ENCODE measurements at regions not wholly inside any gene's neighbourhood (a gene's known extent, or its start where the extent isn't known, plus 50 kb on each side); places are given as distances from the start of the nearest gene placed in this dataset.

GRCh38 chr21:28442624-28443023 is 550.1 kb downstream of the LTN1 start:
- Histone ChIP-seq H3K27ac (ENCODE audit: low read depth, low read length, poor library complexity, severe bottlenecking) (no peak overlapping the region), H3K9me3 (ENCODE audit: low read depth, low read length, poor library complexity, severe bottlenecking) (no peaks in the 10 kb centered on the region), H3K4me3 (ENCODE audit: low read depth, low read length, poor library complexity, severe bottlenecking) (no peak overlapping the region), H3K27me3 (replicated peaks; ENCODE audit: insufficient read depth, low read depth, low read length, poor library complexity) (no peaks in the 10 kb centered on the region), H3K4me1 (ENCODE audit: insufficient read depth, low read length, poor library complexity, severe bottlenecking) (no peaks in the 10 kb centered on the region), H3K36me3 (ENCODE audit: insufficient read depth, low read length, poor library complexity, severe bottlenecking) (no peaks in the 10 kb centered on the region)
- no peak for DNase-seq (ENCODE audit: low spot score)
- CTCF ChIA-PET = no interaction called here
- TF ChIP-seq CTCF (conservative IDR thresholded peaks at IDR 0.05; ENCODE audit: low read depth, low read length) (no peak), EZH2 (IDR thresholded peaks at IDR 0.05; ENCODE audit: borderline replicate concordance, low read depth, low read length, poor library complexity, severe bottlenecking) (no peak)
- intact Hi-C loops (cut with micrococcal nuclease; ENCODE audit: unreplicated experiment) = no loop called here
- BruUV-seq (replicated peaks) = no TSS peak
- POLR2A ChIA-PET (ENCODE audit: low non-redundant PET) = no interaction called here

- Histone ChIP-seq H3K27ac (ENCODE audit: low read depth, low read length, poor library complexity, severe bottlenecking) (no peak overlapping the region), H3K4me1 (ENCODE audit: insufficient read depth, low read length, poor library complexity, severe bottlenecking) (no peaks in the 10 kb centered on the region), H3K9me3 (ENCODE audit: low read depth, low read length, poor library complexity, severe bottlenecking) (no peaks in the 10 kb centered on the region), H3K4me3 (ENCODE audit: low read depth, low read length, poor library complexity, severe bottlenecking) (no peak overlapping the region), H3K36me3 (ENCODE audit: insufficient read depth, low read length, poor library complexity, severe bottlenecking) (no peaks in the 10 kb centered on the region), H3K27me3 (replicated peaks; ENCODE audit: insufficient read depth, low read depth, low read length, poor library complexity) (no peaks in the 10 kb centered on the region)
- DNase-seq (ENCODE audit: low spot score) = no peak
- intact Hi-C loops (cut with micrococcal nuclease; ENCODE audit: unreplicated experiment) = no loop called here
- no TSS peak for BruUV-seq (replicated peaks)
- POLR2A ChIA-PET (ENCODE audit: low non-redundant PET) = no interaction called here
- TF ChIP-seq CTCF (conservative IDR thresholded peaks at IDR 0.05; ENCODE audit: low read depth, low read length) (no peak), EZH2 (IDR thresholded peaks at IDR 0.05; ENCODE audit: borderline replicate concordance, low read depth, low read length, poor library complexity, severe bottlenecking) (no peak)
- CTCF ChIA-PET = no interaction called here
These were observed 550.6 kb downstream of the LTN1 start for GRCh38 chr21:28442085-28442484.

- no peaks in the 10 kb centered on the region for H3K4me1 ChIP-seq (ENCODE audit: insufficient read depth, low read length, poor library complexity, severe bottlenecking)
- no peak for DNase-seq (ENCODE audit: low spot score)
- no TSS peak for BruUV-seq (replicated peaks)
- H3K4me3 ChIP-seq (ENCODE audit: low read depth, low read length, poor library complexity, severe bottlenecking) = no peak overlapping the region
- no peaks in the 10 kb centered on the region for H3K27me3 ChIP-seq (replicated peaks; ENCODE audit: insufficient read depth, low read depth, low read length, poor library complexity)
- ChIA-PET CTCF (no interaction called here), POLR2A (ENCODE audit: low non-redundant PET) (no interaction called here)
- no peaks in the 10 kb centered on the region for H3K9me3 ChIP-seq (ENCODE audit: low read depth, low read length, poor library complexity, severe bottlenecking)
- H3K36me3 ChIP-seq (ENCODE audit: insufficient read depth, low read length, poor library complexity, severe bottlenecking) = no peaks in the 10 kb centered on the region
- intact Hi-C loops (cut with micrococcal nuclease; ENCODE audit: unreplicated experiment) = no loop called here
- no peak overlapping the region for H3K27ac ChIP-seq (ENCODE audit: low read depth, low read length, poor library complexity, severe bottlenecking)
- no peak for TF ChIP-seq CTCF (conservative IDR thresholded peaks at IDR 0.05; ENCODE audit: low read depth, low read length)
- TF ChIP-seq EZH2 (IDR thresholded peaks at IDR 0.05; ENCODE audit: borderline replicate concordance, low read depth, low read length, poor library complexity, severe bottlenecking) = no peak
These were observed 552.9 kb downstream of the LTN1 start for GRCh38 chr21:28439788-28440187.

All from A673 (cell line).